H1 (cell line): ENCODE measurements at regions not wholly inside any gene's neighbourhood (a gene's known extent, or its start where the extent isn't known, plus 50 kb on each side); places are given as distances from the start of the nearest gene placed in this dataset.

Source experiments
- CHD7 ChIP-seq: fragments of 300-600 bp; sonication (generic); IDR thresholded peaks from 2 replicates; pipeline ENCODE4 v1.7.1; 2012; ENCODE audit warnings: low read length, moderate library complexity, mild to moderate bottlenecking, inconsistent platforms; ENCODE audit not compliant: insufficient replicate concordance
- EZH2 ChIP-seq: fragments of 200-600 bp; sonication (generic); IDR thresholded peaks from 2 replicates; pipeline ENCODE4 v1.7.1; 2012; ENCODE audit warnings: low read depth, mild to moderate bottlenecking, moderate library complexity, low read length, inconsistent platforms; ENCODE audit not compliant: severe bottlenecking
- HDAC2 ChIP-seq, 2 experiments: fragments of 300-600 bp in 1 of 2; sonication (generic) in 1 of 2; IDR thresholded peaks; 2 replicates each; pipeline ENCODE4 v1.6.1; 2011 to 2012; ENCODE audit warnings: low read depth in 2 of 2, low read length in 2 of 2, mild to moderate bottlenecking in 2 of 2, moderate library complexity in 2 of 2, borderline replicate concordance in 1 of 2, inconsistent platforms in 1 of 2
- KDM1A ChIP-seq: fragments of 200-600, 300-600 bp; sonication (generic); IDR thresholded peaks from 2 replicates; pipeline ENCODE4 v1.7.1; 2016; ENCODE audit warnings: mild to moderate bottlenecking, low read length, borderline replicate concordance
- KDM4A ChIP-seq: IDR thresholded peaks from one replicate; pipeline ENCODE4 v1.7.1; 2012; ENCODE audit warnings: low read depth, mild to moderate bottlenecking, moderate library complexity, low read length, inconsistent platforms; ENCODE audit not compliant: severe bottlenecking
- PHF8 ChIP-seq: fragments of 200-600 bp; sonication (generic); conservative IDR thresholded peaks from 2 replicates; pipeline ENCODE4 v1.7.1; 2012; ENCODE audit warnings: low read depth, mild to moderate bottlenecking, inconsistent platforms, low read length, moderate library complexity
- POLR2AphosphoS5 ChIP-seq: IDR thresholded peaks from 2 replicates; pipeline ENCODE4 v1.6.1; 2011; ENCODE audit warnings: low read depth, low read length
- SRF ChIP-seq: IDR thresholded peaks from 2 replicates; pipeline ENCODE4 v1.6.1; 2011; ENCODE audit warnings: mild to moderate bottlenecking, low read depth, low read length, moderate library complexity
- YY1 ChIP-seq: IDR thresholded peaks from 2 replicates; pipeline ENCODE4 v1.6.1; 2011; ENCODE audit warnings: low read depth, mild to moderate bottlenecking, low read length

GRCh38 chr3:43160664-43161063 lies 54.8 kb upstream of the POMGNT2 start (continued):
- TF ChIP-seq CHD7 (no peak), SRF (no peak), EZH2 (no peak), KDM1A (no peak), POLR2AphosphoS5 (no peak), KDM4A (no peak), YY1 (no peak), HDAC2 (IDR thresholded peaks at IDR 0.05; ENCODE audit: borderline replicate concordance in 1 of 2, low read depth in 2 of 2, low read length in 2 of 2) (no peak), PHF8 (no peak)
- TF ChIP-seq, all 59 proteins: peak for 0
